SK-N-MC (cell line): ENCODE measurements at regions not wholly inside any gene's neighbourhood (a gene's known extent, or its start where the extent isn't known, plus 50 kb on each side); places are given as distances from the start of the nearest gene placed in this dataset.

Source experiments
- DNase-seq: peaks from one replicate; pipeline ENCODE4 v3.0.0-alpha.2; 2011; ENCODE audit warnings: low read depth, low spot score
- H3K27ac ChIP-seq: fragments of 200-600 bp; sonication (generic); 2 replicates; pipeline ENCODE4 v1.5.1; 2016; ENCODE audit warnings: mixed run types
- H3K36me3 ChIP-seq: fragments of 200-600 bp; sonication (generic); 2 replicates; pipeline ENCODE4 v1.6.1; 2017; ENCODE audit warnings: antibody characterized with exemption, low read length, mixed read lengths; ENCODE audit not compliant: insufficient read depth
- H3K4me3 ChIP-seq: fragments of 200-600 bp; sonication (generic); 2 replicates; pipeline ENCODE4 v1.5.1; 2016
- H3K9ac ChIP-seq: fragments of 200-600 bp; sonication (generic); 2 replicates; pipeline ENCODE4 v1.8.0; 2017; ENCODE audit warnings: mixed run types, mixed read lengths; ENCODE audit not compliant: insufficient read length
- H3K9me3 ChIP-seq: fragments of 200-600 bp; sonication (generic); 2 replicates; pipeline ENCODE4 v1.6.1; 2017; ENCODE audit warnings: low read depth, mild to moderate bottlenecking, antibody characterized with exemption, low read length, moderate library complexity, mixed read lengths
- EZH2 ChIP-seq: fragments of 200-600 bp; sonication (generic); IDR thresholded peaks from one replicate; pipeline ENCODE4 v1.6.1; 2017; ENCODE audit warnings: antibody characterized with exemption
- FOXP2 ChIP-seq: optimal IDR thresholded peaks from 2 replicates; pipeline ENCODE3; 2011; ENCODE audit warnings: mild to moderate bottlenecking, moderate library complexity; ENCODE audit not compliant: insufficient read depth; ENCODE audit errors: extremely low read length, control extremely low read depth
- POLR2AphosphoS5 ChIP-seq: IDR thresholded peaks from 2 replicates; pipeline ENCODE4 v1.6.1; 2012; ENCODE audit warnings: mild to moderate bottlenecking, low read depth, low read length, borderline replicate concordance

DNA sequence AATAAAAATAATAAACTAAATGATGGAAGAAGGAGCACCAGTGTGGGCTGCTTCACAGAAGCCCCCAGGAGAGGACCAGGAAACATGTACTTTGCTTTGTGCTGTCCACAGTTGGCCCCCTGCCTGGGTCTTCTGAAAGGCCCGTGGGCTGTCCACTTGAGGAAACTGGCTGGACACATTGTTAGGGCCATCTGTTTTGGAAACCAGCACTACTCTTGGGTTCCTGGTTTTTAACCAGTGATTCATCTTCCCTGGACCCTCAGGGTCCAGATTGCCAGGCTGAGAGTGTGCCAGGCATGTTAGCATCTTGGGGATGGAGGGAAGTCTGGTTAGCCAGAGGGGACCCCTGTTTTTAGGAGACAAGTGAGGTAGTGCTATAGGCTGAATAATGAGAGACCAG is 297.2 kb upstream of the C2CD4B start:
- no peak overlapping the region for H3K27ac ChIP-seq
- H3K36me3 ChIP-seq = no peaks in the 10 kb centered on the region
- H3K9ac ChIP-seq = no peak overlapping the region
- TF ChIP-seq POLR2AphosphoS5 = no peak
- no peak for TF ChIP-seq EZH2
- TF ChIP-seq FOXP2 = no peak
- DNase-seq = no peak
- H3K4me3 ChIP-seq = no peak overlapping the region
- H3K9me3 ChIP-seq = no peaks in the 10 kb centered on the region

DNA sequence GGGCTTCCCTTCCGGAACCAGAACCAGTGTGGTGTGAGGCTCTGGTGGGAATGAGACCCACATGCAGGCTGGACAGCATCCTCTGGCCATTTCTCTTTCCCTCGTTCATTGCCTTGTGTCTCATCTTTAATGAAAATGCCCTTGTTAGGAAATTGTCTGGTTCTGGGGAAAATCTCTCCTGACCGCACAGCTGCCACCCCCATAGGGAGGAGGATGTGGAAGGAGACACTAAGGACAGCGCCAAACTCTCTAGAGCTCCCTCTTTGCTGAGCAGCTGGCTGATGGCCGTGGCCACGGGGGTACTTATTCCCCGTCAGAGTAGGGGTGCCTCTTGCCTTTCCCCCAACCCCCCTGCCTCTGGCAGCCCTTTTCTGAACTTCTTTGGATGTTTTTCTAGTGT is 297.6 kb upstream of the C2CD4B start:
- no peak for DNase-seq
- Histone ChIP-seq H3K4me3 (no peak overlapping the region), H3K27ac (no peak overlapping the region), H3K9ac (no peak overlapping the region), H3K9me3 (no peaks in the 10 kb centered on the region), H3K36me3 (no peaks in the 10 kb centered on the region)
- no peak for TF ChIP-seq FOXP2
- TF ChIP-seq EZH2 = no peak
- no peak for TF ChIP-seq POLR2AphosphoS5

GRCh38 chr15:62464705-62465104 is 299.6 kb upstream of the C2CD4B start:
- TF ChIP-seq EZH2 = no peak
- peak; percentile 41; the same call in 1 of the 2 replicates for TF ChIP-seq POLR2AphosphoS5
- TF ChIP-seq FOXP2 = peak; percentile 60
- Histone ChIP-seq H3K4me3 (peak overlapping the region; percentile 79), H3K9me3 (no peaks in the 10 kb centered on the region), H3K36me3 (no peaks in the 10 kb centered on the region), H3K27ac (peak overlapping the region; percentile 94), H3K9ac (peak overlapping the region; percentile 46)
- peak; percentile 93 for DNase-seq

DNA sequence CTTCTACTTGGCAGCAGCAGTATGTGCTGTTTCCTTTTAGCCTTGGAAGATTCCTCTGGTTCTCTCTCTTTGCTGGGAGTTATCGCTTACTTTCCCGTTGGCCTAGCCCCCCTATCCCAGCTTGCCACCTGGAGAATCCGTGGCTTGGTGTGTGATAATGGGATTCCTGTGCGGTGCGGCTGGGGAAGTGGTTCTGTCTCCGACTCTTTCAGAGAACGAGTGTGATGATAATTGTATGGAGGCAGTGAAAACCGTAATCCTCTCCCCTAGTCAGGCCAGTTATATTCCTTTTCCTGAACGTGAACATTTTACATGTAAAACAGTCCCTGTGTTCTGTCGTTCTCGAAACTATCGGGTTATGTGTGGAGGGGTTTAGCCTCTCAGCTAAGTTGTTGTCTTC is 300.1 kb upstream of the C2CD4B start:
- H3K9ac ChIP-seq = peak overlapping the region; percentile 46
- TF ChIP-seq EZH2 = no peak
- TF ChIP-seq POLR2AphosphoS5 = no peak
- TF ChIP-seq FOXP2 = peak; percentile 60
- H3K36me3 ChIP-seq = no peaks in the 10 kb centered on the region
- DNase-seq = no peak
- H3K9me3 ChIP-seq = no peaks in the 10 kb centered on the region
- H3K4me3 ChIP-seq = peak overlapping the region; percentile 79
- H3K27ac ChIP-seq = peak overlapping the region; percentile 94

DNA sequence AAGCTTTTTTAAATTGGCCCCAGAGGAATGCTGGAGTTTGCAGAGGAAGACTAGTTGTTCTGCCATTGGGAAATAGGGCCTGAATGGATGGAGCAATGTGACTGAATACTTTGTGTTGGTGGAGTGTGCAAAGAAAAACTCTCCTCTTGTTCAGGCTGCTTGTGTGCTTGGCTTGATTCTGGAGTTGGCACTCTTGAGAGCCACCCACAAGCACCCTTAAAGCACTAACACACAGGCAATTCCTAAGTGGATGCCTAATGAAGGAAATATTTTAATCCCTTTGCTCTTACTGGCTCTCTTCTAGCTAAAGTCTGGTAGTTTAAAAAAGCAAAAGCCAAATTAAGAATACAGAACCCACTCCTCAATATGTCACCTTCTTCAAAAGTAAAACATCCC is 304.4 kb upstream of the C2CD4B start:
- TF ChIP-seq EZH2 = no peak
- no peak for TF ChIP-seq FOXP2
- no peak for TF ChIP-seq POLR2AphosphoS5
- H3K9me3 ChIP-seq = no peaks in the 10 kb centered on the region
- H3K36me3 ChIP-seq = no peaks in the 10 kb centered on the region
- no peak for DNase-seq
- H3K27ac ChIP-seq = peak overlapping the region; percentile 40; the same call in 1 of the 2 replicates
- H3K4me3 ChIP-seq = no peak overlapping the region
- H3K9ac ChIP-seq = no peak overlapping the region

DNA sequence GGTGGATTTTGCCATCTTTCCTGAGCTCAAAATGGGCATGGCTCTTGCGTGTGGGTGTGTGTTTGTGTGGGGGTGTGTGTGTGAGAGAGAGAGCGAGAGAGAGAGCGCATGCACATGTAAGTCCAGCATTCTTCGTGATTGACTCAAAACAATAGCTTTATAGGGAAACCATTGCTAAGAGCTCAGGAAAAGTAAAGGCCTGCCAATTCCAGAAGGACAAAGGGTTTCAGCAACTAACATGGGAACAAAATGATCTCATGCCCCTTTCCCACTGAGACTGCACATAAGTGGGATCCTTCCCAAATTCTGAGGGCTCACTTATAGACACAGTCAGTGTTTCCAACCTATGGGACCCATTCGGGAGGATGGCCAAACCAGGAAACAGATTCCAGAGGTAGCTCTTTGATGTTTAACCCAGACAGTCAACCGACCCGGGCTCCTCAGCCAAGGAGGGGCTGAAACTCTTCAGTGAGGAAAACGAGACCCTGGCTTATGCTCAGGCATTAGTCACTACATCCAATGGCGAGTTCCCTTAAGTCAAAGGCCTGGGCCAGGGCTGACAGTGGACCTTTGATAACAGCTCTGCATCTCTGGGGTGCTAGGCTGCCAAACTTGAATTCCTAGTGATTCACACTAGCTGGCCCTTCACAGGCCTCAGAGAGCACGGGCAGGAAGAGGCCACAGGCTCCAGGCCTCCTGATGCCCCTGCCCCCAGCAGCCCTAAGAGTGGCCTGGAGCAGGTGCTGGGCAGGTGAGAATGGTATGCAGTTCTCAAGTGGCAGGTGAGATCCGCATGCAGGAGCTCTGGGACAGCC is 305.0 kb upstream of the C2CD4B start:
- no peak overlapping the region for H3K4me3 ChIP-seq
- DNase-seq = no peak
- H3K36me3 ChIP-seq = no peaks in the 10 kb centered on the region
- no peaks in the 10 kb centered on the region for H3K9me3 ChIP-seq
- no peak overlapping the region for H3K27ac ChIP-seq
- TF ChIP-seq EZH2 (no peak), FOXP2 (no peak), POLR2AphosphoS5 (no peak)
- H3K9ac ChIP-seq = no peak overlapping the region

GRCh38 chr15:62472616-62473299 is 307.7 kb upstream of the C2CD4B start:
- Histone ChIP-seq H3K9me3 (no peaks in the 10 kb centered on the region), H3K9ac (no peak overlapping the region), H3K4me3 (no peak overlapping the region), H3K27ac (no peak overlapping the region), H3K36me3 (no peaks in the 10 kb centered on the region)
- TF ChIP-seq POLR2AphosphoS5 (no peak), EZH2 (no peak)
- DNase-seq = no peak

DNA sequence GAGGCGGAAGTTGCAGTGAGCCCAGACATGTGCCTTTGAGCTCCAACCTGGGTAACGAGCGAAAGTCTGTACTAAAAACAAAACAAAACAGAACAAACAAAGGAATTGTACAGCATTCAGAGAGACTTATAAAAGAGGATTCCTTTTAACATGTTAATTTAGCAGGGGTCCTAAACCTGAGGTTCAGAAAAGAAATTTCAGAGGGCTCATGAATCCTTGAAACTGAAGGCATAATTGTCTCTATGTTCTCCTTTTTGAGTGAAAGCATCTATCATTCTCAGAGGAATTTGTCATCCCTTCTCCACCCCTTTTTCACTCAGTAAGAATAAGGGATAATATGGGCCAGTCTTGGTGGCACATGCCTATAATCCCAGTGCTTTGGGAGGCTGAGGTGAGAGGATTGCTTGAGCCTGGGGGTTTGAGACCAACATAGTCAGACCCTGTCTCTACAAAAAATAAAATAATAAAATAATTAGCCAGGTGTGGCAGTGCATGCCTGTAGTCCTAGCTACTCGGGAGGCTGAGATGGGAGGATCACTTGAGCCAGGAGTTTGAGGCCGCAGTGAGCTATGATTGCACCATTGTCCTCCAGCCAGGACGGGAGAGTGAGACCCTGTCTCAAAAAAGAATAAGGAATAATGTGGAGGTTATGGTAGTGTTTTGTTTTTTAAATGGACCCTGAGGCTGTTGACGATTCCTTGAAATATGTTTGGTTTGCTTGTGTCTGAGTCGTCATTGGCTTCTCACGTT is 309.1 kb upstream of the C2CD4B start:
- Histone ChIP-seq H3K9ac (no peak overlapping the region), H3K4me3 (no peak overlapping the region), H3K27ac (no peak overlapping the region), H3K9me3 (no peaks in the 10 kb centered on the region), H3K36me3 (no peaks in the 10 kb centered on the region)
- no peak for DNase-seq
- TF ChIP-seq EZH2 = no peak
- no peak for TF ChIP-seq POLR2AphosphoS5
- TF ChIP-seq FOXP2 = no peak
